Ureter (tissue), 1 donor: ENCODE measurements at regions not wholly inside any gene's neighbourhood (a gene's known extent, or its start where the extent isn't known, plus 50 kb on each side); places are given as distances from the start of the nearest gene placed in this dataset.
"Not testable (repeated sequence)": the region's sequence is repeated elsewhere in the genome, so short reads cannot be mapped to it uniquely, and the experiment has no call there.

Source experiments
- DNase-seq: peaks from one replicate; pipeline ENCODE4 v3.0.0-alpha.2; 2020; ENCODE audit warnings: low spot score
- donor health status: DM: yes; HTN: yes; CAD: no.

GRCh38 chr12:127998988-127999387, 268.0 kb upstream of the TMEM132C start:
- no peak for DNase-seq

- DNase-seq = no peak
Measured at GRCh38 chr12:128004383-128004938, 262.5 kb upstream of the TMEM132C start.

GRCh38 chr12:128007250-128007649, 259.7 kb upstream of the TMEM132C start:
- no peak for DNase-seq

GRCh38 chr12:128008341-128008740, 258.6 kb upstream of the TMEM132C start:
- DNase-seq = no peak

GRCh38 chr12:128009108-128009507, 257.9 kb upstream of the TMEM132C start:
- DNase-seq = no peak

- no peak for DNase-seq
Measured at GRCh38 chr12:128012110-128012509, 254.9 kb upstream of the TMEM132C start.

GRCh38 chr12:128015276-128015675, 251.7 kb upstream of the TMEM132C start:
- DNase-seq = no peak

GRCh38 chr12:128018067-128018466, 248.9 kb upstream of the TMEM132C start:
- no peak for DNase-seq

GRCh38 chr12:128019996-128020544, 246.9 kb upstream of the TMEM132C start:
- no peak for DNase-seq

GRCh38 chr12:128021561-128021960, 245.4 kb upstream of the TMEM132C start:
- DNase-seq = no peak

- no peak for DNase-seq
Measured at GRCh38 chr12:128025589-128026245, 241.3 kb upstream of the TMEM132C start.

- DNase-seq = no peak
Measured at GRCh38 chr12:128026696-128027574, 240.0 kb upstream of the TMEM132C start.

GRCh38 chr12:128033473-128033872, 233.5 kb upstream of the TMEM132C start:
- DNase-seq = no peak

GRCh38 chr12:128040971-128041370, 226.0 kb upstream of the TMEM132C start:
- DNase-seq = peak; percentile 6

GRCh38 chr12:128042283-128042682, 224.7 kb upstream of the TMEM132C start:
- DNase-seq = not testable (repeated sequence)

- DNase-seq = no peak
Measured at GRCh38 chr12:128042825-128043224, 224.1 kb upstream of the TMEM132C start.

- no peak for DNase-seq
Measured at GRCh38 chr12:128043317-128043716, 223.7 kb upstream of the TMEM132C start.

- no peak for DNase-seq
Measured at GRCh38 chr12:128047266-128048060, 219.5 kb upstream of the TMEM132C start.

- DNase-seq = no peak
Measured at GRCh38 chr12:128052331-128052730, 214.6 kb upstream of the TMEM132C start.

GRCh38 chr12:128052777-128053176, 214.2 kb upstream of the TMEM132C start:
- no peak for DNase-seq

- no peak for DNase-seq
Measured at GRCh38 chr12:128055567-128055966, 211.4 kb upstream of the TMEM132C start.
